Liver (tissue), 3 donors: ENCODE measurements at regions not wholly inside any gene's neighbourhood (a gene's known extent, or its start where the extent isn't known, plus 50 kb on each side); places are given as distances from the start of the nearest gene placed in this dataset.

Experiments used
- GABPA ChIP-seq, 2 donors: IDR thresholded peaks in 1 of 2; conservative IDR thresholded peaks in 1 of 2; 2 replicates each; pipeline ENCODE4 v1.6.1; 2016; ENCODE audit warnings: antibody characterized with exemption in 2 of 2, mild to moderate bottlenecking in 1 of 2, moderate library complexity in 1 of 2
- JUND ChIP-seq, 2 donors: IDR thresholded peaks; 2 replicates each; pipeline ENCODE4 v1.6.1; 2016; ENCODE audit warnings: antibody characterized with exemption in 2 of 2
- TAF1 ChIP-seq: conservative IDR thresholded peaks from 2 replicates; pipeline ENCODE4 v1.6.1; 2016; ENCODE audit warnings: antibody characterized with exemption, mild to moderate bottlenecking
- ZBTB33 ChIP-seq: IDR thresholded peaks from 2 replicates; pipeline ENCODE4 v1.6.1; 2016; ENCODE audit warnings: antibody characterized with exemption
- TF ChIP-seq, protein P1 (sequence below): IDR thresholded peaks from 2 replicates; pipeline ENCODE4 v1.6.1; 2016; ENCODE audit warnings: antibody characterized with exemption
- TF ChIP-seq, protein P2 (sequence below): fragments of 150-350 bp; IDR thresholded peaks from 2 replicates; pipeline ENCODE4 v1.5.1; 2017; ENCODE audit warnings: improper control_type of control experiment, low read depth, low read length; ENCODE audit not compliant: missing input control
- TF ChIP-seq, protein P3 (sequence below): IDR thresholded peaks from 2 replicates; pipeline ENCODE4 v1.6.1; 2016; ENCODE audit warnings: antibody characterized with exemption, mild to moderate bottlenecking
- donor health status: healthy.
- donor health status: healthy.

DNA sequence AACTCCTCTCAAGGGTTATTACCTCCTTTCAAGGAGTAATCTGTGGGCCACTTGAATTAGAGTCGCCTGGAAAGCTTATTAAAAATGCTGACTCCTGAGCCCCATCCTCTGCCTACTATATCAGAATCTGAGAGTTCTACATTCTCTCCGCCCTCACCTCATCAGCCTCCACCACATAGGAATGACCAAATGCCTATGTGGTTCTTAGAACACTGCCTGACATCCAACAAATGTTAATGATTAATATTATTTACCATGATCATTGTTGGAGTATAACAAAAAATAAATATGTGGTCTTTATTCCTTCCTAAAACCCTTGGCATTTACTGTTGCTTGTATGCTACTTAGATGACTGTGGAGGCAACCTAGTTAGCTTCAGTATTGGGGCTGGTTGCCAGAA is 91.9 kb downstream of the BBS10 start:
- TF ChIP-seq, protein P1, sequence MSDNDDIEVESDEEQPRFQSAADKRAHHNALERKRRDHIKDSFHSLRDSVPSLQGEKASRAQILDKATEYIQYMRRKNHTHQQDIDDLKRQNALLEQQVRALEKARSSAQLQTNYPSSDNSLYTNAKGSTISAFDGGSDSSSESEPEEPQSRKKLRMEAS, result no peak
- TF ChIP-seq ZBTB33 (no peak), TAF1 (no peak), JUND (IDR thresholded peaks at IDR 0.05) (no peak), GABPA (IDR thresholded peaks at IDR 0.05 in 1 of 2, conservative IDR thresholded peaks at IDR 0.05 in 1 of 2) (no peak)
- TF ChIP-seq, protein P2, sequence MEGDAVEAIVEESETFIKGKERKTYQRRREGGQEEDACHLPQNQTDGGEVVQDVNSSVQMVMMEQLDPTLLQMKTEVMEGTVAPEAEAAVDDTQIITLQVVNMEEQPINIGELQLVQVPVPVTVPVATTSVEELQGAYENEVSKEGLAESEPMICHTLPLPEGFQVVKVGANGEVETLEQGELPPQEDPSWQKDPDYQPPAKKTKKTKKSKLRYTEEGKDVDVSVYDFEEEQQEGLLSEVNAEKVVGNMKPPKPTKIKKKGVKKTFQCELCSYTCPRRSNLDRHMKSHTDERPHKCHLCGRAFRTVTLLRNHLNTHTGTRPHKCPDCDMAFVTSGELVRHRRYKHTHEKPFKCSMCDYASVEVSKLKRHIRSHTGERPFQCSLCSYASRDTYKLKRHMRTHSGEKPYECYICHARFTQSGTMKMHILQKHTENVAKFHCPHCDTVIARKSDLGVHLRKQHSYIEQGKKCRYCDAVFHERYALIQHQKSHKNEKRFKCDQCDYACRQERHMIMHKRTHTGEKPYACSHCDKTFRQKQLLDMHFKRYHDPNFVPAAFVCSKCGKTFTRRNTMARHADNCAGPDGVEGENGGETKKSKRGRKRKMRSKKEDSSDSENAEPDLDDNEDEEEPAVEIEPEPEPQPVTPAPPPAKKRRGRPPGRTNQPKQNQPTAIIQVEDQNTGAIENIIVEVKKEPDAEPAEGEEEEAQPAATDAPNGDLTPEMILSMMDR, result no peak
- TF ChIP-seq, protein P3, sequence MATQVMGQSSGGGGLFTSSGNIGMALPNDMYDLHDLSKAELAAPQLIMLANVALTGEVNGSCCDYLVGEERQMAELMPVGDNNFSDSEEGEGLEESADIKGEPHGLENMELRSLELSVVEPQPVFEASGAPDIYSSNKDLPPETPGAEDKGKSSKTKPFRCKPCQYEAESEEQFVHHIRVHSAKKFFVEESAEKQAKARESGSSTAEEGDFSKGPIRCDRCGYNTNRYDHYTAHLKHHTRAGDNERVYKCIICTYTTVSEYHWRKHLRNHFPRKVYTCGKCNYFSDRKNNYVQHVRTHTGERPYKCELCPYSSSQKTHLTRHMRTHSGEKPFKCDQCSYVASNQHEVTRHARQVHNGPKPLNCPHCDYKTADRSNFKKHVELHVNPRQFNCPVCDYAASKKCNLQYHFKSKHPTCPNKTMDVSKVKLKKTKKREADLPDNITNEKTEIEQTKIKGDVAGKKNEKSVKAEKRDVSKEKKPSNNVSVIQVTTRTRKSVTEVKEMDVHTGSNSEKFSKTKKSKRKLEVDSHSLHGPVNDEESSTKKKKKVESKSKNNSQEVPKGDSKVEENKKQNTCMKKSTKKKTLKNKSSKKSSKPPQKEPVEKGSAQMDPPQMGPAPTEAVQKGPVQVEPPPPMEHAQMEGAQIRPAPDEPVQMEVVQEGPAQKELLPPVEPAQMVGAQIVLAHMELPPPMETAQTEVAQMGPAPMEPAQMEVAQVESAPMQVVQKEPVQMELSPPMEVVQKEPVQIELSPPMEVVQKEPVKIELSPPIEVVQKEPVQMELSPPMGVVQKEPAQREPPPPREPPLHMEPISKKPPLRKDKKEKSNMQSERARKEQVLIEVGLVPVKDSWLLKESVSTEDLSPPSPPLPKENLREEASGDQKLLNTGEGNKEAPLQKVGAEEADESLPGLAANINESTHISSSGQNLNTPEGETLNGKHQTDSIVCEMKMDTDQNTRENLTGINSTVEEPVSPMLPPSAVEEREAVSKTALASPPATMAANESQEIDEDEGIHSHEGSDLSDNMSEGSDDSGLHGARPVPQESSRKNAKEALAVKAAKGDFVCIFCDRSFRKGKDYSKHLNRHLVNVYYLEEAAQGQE, result no peak
